ENCODE measurements at regions not wholly inside any gene's neighbourhood (a gene's known extent, or its start where the extent isn't known, plus 50 kb on each side); places are given as distances from the start of the nearest gene placed in this dataset.

DNA sequence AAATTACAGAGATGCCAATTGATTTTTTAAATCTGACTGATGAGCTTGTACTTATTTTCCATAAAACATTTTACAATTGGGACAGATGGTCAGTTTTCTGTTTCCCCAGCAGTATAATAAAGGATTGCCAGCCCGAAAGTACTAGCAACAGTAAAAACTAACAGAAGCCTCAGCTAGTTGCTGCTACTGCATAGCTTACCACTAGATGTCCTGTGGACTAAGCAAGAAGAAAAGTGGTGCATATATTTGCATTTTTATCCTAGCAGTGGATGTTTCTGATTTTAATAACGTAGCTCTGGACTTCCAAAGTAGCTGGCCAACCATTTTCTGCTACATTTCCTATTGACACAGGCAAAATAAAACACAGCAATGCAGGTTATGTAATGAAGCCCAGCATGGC lies 241.5 kb downstream of the BARHL2 start:
- TF ChIP-seq, protein P1, sequence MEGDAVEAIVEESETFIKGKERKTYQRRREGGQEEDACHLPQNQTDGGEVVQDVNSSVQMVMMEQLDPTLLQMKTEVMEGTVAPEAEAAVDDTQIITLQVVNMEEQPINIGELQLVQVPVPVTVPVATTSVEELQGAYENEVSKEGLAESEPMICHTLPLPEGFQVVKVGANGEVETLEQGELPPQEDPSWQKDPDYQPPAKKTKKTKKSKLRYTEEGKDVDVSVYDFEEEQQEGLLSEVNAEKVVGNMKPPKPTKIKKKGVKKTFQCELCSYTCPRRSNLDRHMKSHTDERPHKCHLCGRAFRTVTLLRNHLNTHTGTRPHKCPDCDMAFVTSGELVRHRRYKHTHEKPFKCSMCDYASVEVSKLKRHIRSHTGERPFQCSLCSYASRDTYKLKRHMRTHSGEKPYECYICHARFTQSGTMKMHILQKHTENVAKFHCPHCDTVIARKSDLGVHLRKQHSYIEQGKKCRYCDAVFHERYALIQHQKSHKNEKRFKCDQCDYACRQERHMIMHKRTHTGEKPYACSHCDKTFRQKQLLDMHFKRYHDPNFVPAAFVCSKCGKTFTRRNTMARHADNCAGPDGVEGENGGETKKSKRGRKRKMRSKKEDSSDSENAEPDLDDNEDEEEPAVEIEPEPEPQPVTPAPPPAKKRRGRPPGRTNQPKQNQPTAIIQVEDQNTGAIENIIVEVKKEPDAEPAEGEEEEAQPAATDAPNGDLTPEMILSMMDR (IDR thresholded peaks at IDR 0.05): no peak
- no peak for TF ChIP-seq POLR2AphosphoS5 (IDR thresholded peaks at IDR 0.05)

All from breast epithelium (tissue), 3 donors.